Lung (tissue), 11 donors: ENCODE measurements at regions not wholly inside any gene's neighbourhood (a gene's known extent, or its start where the extent isn't known, plus 50 kb on each side); places are given as distances from the start of the nearest gene placed in this dataset.

Source experiments
- ATAC-seq: fragments of 200-7000 bp; cut with Tn5 transposase; one replicate; pipeline ENCODE4 v1.9.1; 2020; ENCODE audit warnings: moderate number of reproducible peaks; ENCODE audit not compliant: insufficient read depth, low FRiP score
- DNase-seq, 3 donors: peaks; one replicate each; pipeline ENCODE4 v3.0.0-alpha.2; 2013 to 2017
- H3K27ac ChIP-seq, 2 donors: one replicate each; pipeline ENCODE4 v1.5.1; 2013; ENCODE audit warnings: mild to moderate bottlenecking in 2 of 2, moderate library complexity in 2 of 2, control low read depth in 1 of 2, inconsistent platforms in 1 of 2, low read depth in 1 of 2, low read length in 1 of 2
- H3K27me3 ChIP-seq, 3 donors: one replicate each; pipeline ENCODE4 v1.5.1; 2013; ENCODE audit warnings: low read length in 2 of 3; ENCODE audit not compliant: control insufficient read depth in 3 of 3, insufficient read depth in 3 of 3
- H3K36me3 ChIP-seq, 4 donors: one replicate each; pipeline ENCODE4 v1.5.1; 2013; ENCODE audit warnings: low read length in 4 of 4, mild to moderate bottlenecking in 1 of 4, moderate library complexity in 1 of 4; ENCODE audit not compliant: control insufficient read depth in 4 of 4, insufficient read depth in 4 of 4
- H3K4me1 ChIP-seq, 5 donors: one replicate each; pipeline ENCODE4 v1.5.1; 2013; ENCODE audit warnings: low read length in 5 of 5, mild to moderate bottlenecking in 2 of 5, moderate library complexity in 1 of 5; ENCODE audit not compliant: control insufficient read depth in 5 of 5, insufficient read depth in 5 of 5
- H3K4me3 ChIP-seq: one replicate; pipeline ENCODE4 v1.5.1; 2013; ENCODE audit warnings: mild to moderate bottlenecking, control low read depth, moderate library complexity
- H3K9ac ChIP-seq, 2 donors: one replicate each; pipeline ENCODE4 v1.5.1; 2013; ENCODE audit warnings: low read length in 2 of 2, control low read depth in 1 of 2; ENCODE audit not compliant: insufficient read depth in 1 of 2
- H3K9me3 ChIP-seq, 4 donors: one replicate each; pipeline ENCODE4 v1.5.1; 2013; ENCODE audit warnings: low read length in 3 of 4, mild to moderate bottlenecking in 1 of 4, moderate library complexity in 1 of 4; ENCODE audit not compliant: control insufficient read depth in 4 of 4, insufficient read depth in 3 of 4
- CTCF ChIP-seq: IDR thresholded peaks from 2 replicates; pipeline ENCODE4 v1.5.1; 2012; ENCODE audit warnings: mild to moderate bottlenecking; ENCODE audit errors: control extremely low read depth, extremely low read depth
- WGBS, 2 donors: extraction: QIAGEN DNeasy Blood & Tissue Kit; methylation state at CpG; one replicate each; pipeline ENCODE4 v1.1.7; 2013; 5-methylcytosine and 5-hydroxymethylcytosine counted together
- donor health status: control.
- donor health status: control.
- donor health status: Bipolar disorder and iron deficiency.
- donor health status: healthy.
- donor health status: DM: yes; HTN: yes; CAD: no.

DNA sequence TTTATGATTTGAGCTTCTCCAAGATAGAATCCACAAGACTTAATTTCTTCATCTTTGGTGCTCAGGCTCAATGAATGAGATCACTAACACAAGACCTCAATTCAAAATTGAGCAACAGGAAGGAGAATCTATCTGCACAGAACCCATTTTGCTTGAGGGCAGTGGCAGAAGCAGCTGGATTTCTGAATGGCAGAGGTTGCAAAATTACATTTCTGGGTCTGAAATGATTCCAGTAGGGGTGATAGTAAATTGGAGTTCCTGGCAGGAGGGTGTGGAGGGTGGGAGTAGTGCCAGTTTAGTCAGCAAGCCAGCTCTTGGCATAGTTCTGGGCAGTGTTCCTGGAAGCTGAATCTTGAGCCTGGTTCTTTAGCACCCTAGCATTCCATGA, 281.1 kb downstream of the SLC7A11 start:
- DNase-seq = peak in 2 of 3 donors; percentile 12 to 43
- no peak overlapping the region for H3K27ac ChIP-seq
- ATAC-seq = peak; percentile 70

GRCh38 chr4:137960371-137961050, 281.6 kb downstream of the SLC7A11 start:
- DNase-seq (peak in 2 of 3 donors; percentile 77 to 83), ATAC-seq (peak; percentile 19)
- H3K4me3 ChIP-seq = no peak overlapping the region
- TF ChIP-seq CTCF = no peak
- H3K4me1 ChIP-seq = peaks cover 0 to 15% (median 0%) of the 10 kb centered on the region in 5 donors
- H3K27me3 ChIP-seq = no peaks in the 10 kb centered on the region
- H3K27ac ChIP-seq = no peak overlapping the region
- WGBS, 2 donors = 48 to 73% methylated on average over 3 of the region's 3 CpGs
- no peak overlapping the region for H3K9ac ChIP-seq
- no peaks in the 10 kb centered on the region for H3K36me3 ChIP-seq
- H3K9me3 ChIP-seq = no peaks in the 10 kb centered on the region

More for the DNA sequence above, 281.1 kb downstream of the SLC7A11 start:
- Histone ChIP-seq H3K27me3 (no peaks in the 10 kb centered on the region), H3K4me1 (peaks cover 0 to 15% (median 0%) of the 10 kb centered on the region in 5 donors), H3K9me3 (no peaks in the 10 kb centered on the region), H3K4me3 (no peak overlapping the region), H3K9ac (no peak overlapping the region), H3K36me3 (no peaks in the 10 kb centered on the region)
- no peak for TF ChIP-seq CTCF

DNA sequence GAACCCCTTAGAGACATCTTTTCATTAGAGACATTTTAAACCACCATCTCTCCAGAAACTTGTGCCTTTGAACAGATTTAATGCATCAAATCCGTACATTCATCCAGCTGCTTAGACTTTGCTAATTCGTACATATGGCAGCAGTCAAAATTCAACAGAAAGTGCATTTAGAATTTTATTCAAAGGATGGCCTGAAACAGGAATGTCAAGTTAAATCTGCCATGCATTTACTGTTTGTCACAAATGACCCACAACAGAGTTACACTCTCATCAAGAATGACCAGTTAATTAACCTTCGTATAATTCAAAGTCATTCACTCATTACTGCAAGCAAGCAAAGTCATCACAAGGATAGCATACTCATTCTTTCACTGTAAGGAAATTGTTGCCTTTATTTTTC, 284.3 kb downstream of the SLC7A11 start:
- 94% methylated on average over 3 of the region's 3 CpGs for WGBS, 2 donors
- no peak for ATAC-seq

More for the DNA sequence above, 284.3 kb downstream of the SLC7A11 start:
- TF ChIP-seq CTCF = no peak
- no peak for DNase-seq
- H3K4me3 ChIP-seq = no peak overlapping the region
- H3K4me1 ChIP-seq = peaks cover 0 to 15% (median 0%) of the 10 kb centered on the region in 5 donors
- no peak overlapping the region for H3K27ac ChIP-seq
- H3K36me3 ChIP-seq = no peaks in the 10 kb centered on the region
- H3K9me3 ChIP-seq = no peaks in the 10 kb centered on the region
- no peaks in the 10 kb centered on the region for H3K27me3 ChIP-seq
- H3K9ac ChIP-seq = no peak overlapping the region
